ENCODE measurements at regions not wholly inside any gene's neighbourhood (a gene's known extent, or its start where the extent isn't known, plus 50 kb on each side); places are given as distances from the start of the nearest gene placed in this dataset.
A peak's percentile ranks its signal among the peaks of the same experiment; 100 is the strongest.

GRCh38 chr15:31570591-31570990 is 244.0 kb downstream of the KLF13 start:
- Histone ChIP-seq H4K20me1 (ENCODE audit: insufficient read depth, low read length) (no peaks in the 10 kb centered on the region), H3K27me3 (ENCODE audit: low read depth, low read length) (no peaks in the 10 kb centered on the region), H3K9me3 (ENCODE audit: insufficient read depth, low read length) (no peaks in the 10 kb centered on the region), H3K4me3 (ENCODE audit: low read length) (no peak overlapping the region), H3K27ac (ENCODE audit: low read length) (no peak overlapping the region), H3K4me1 (ENCODE audit: low read length) (no peaks in the 10 kb centered on the region), H3K9ac (ENCODE audit: low read length) (no peak overlapping the region), H3K79me2 (ENCODE audit: low read length) (no peaks in the 10 kb centered on the region), H3K36me3 (replicated peaks; ENCODE audit: low read depth, low read length) (no peaks in the 10 kb centered on the region), H3K4me2 (ENCODE audit: low read length) (no peak overlapping the region), H2AFZ (ENCODE audit: low read depth, low read length) (no peak overlapping the region)
- TF ChIP-seq CTCF (IDR thresholded peaks at IDR 0.05; ENCODE audit: low read depth, low read length): no peak
- TF ChIP-seq EZH2phosphoT487 (IDR thresholded peaks at IDR 0.05; ENCODE audit: low read depth): no peak

- no peaks in the 10 kb centered on the region for H3K4me1 ChIP-seq (ENCODE audit: low read length)
- H3K9me3 ChIP-seq (ENCODE audit: insufficient read depth, low read length): no peaks in the 10 kb centered on the region
- no peak overlapping the region for H3K4me2 ChIP-seq (ENCODE audit: low read length)
- no peaks in the 10 kb centered on the region for H3K27me3 ChIP-seq (ENCODE audit: low read depth, low read length)
- H3K27ac ChIP-seq (ENCODE audit: low read length): no peak overlapping the region
- no peak overlapping the region for H3K9ac ChIP-seq (ENCODE audit: low read length)
- no peak overlapping the region for H2AFZ ChIP-seq (ENCODE audit: low read depth, low read length)
- TF ChIP-seq CTCF (IDR thresholded peaks at IDR 0.05; ENCODE audit: low read depth, low read length) (peak; percentile 31; the same call in 1 of the 2 replicates), EZH2phosphoT487 (IDR thresholded peaks at IDR 0.05; ENCODE audit: low read depth) (no peak)
- no peak overlapping the region for H3K4me3 ChIP-seq (ENCODE audit: low read length)
- H3K79me2 ChIP-seq (ENCODE audit: low read length): no peaks in the 10 kb centered on the region
- H3K36me3 ChIP-seq (replicated peaks; ENCODE audit: low read depth, low read length): no peaks in the 10 kb centered on the region
- no peaks in the 10 kb centered on the region for H4K20me1 ChIP-seq (ENCODE audit: insufficient read depth, low read length)
These were observed 245.0 kb downstream of the KLF13 start for GRCh38 chr15:31571676-31572075.

GRCh38 chr15:31573759-31574158 is 247.1 kb downstream of the KLF13 start:
- Histone ChIP-seq H3K27ac (ENCODE audit: low read length) (no peak overlapping the region), H3K27me3 (ENCODE audit: low read depth, low read length) (no peaks in the 10 kb centered on the region), H3K4me2 (ENCODE audit: low read length) (no peak overlapping the region), H3K9ac (ENCODE audit: low read length) (no peak overlapping the region), H2AFZ (ENCODE audit: low read depth, low read length) (no peak overlapping the region), H3K4me1 (ENCODE audit: low read length) (no peaks in the 10 kb centered on the region), H3K9me3 (ENCODE audit: insufficient read depth, low read length) (no peaks in the 10 kb centered on the region), H3K4me3 (ENCODE audit: low read length) (no peak overlapping the region), H3K36me3 (replicated peaks; ENCODE audit: low read depth, low read length) (no peaks in the 10 kb centered on the region), H3K79me2 (ENCODE audit: low read length) (no peaks in the 10 kb centered on the region), H4K20me1 (ENCODE audit: insufficient read depth, low read length) (no peaks in the 10 kb centered on the region)
- TF ChIP-seq CTCF (IDR thresholded peaks at IDR 0.05; ENCODE audit: low read depth, low read length) (no peak), EZH2phosphoT487 (IDR thresholded peaks at IDR 0.05; ENCODE audit: low read depth) (no peak)

- Histone ChIP-seq H3K4me2 (ENCODE audit: low read length) (no peak overlapping the region), H3K9ac (ENCODE audit: low read length) (no peak overlapping the region), H3K27me3 (ENCODE audit: low read depth, low read length) (no peaks in the 10 kb centered on the region), H3K27ac (ENCODE audit: low read length) (no peak overlapping the region), H2AFZ (ENCODE audit: low read depth, low read length) (no peak overlapping the region), H3K36me3 (replicated peaks; ENCODE audit: low read depth, low read length) (no peaks in the 10 kb centered on the region), H3K79me2 (ENCODE audit: low read length) (no peaks in the 10 kb centered on the region), H4K20me1 (ENCODE audit: insufficient read depth, low read length) (no peaks in the 10 kb centered on the region), H3K9me3 (ENCODE audit: insufficient read depth, low read length) (no peaks in the 10 kb centered on the region), H3K4me1 (ENCODE audit: low read length) (no peaks in the 10 kb centered on the region), H3K4me3 (ENCODE audit: low read length) (no peak overlapping the region)
- TF ChIP-seq EZH2phosphoT487 (IDR thresholded peaks at IDR 0.05; ENCODE audit: low read depth): no peak
- no peak for TF ChIP-seq CTCF (IDR thresholded peaks at IDR 0.05; ENCODE audit: low read depth, low read length)
These were observed 248.1 kb downstream of the KLF13 start for GRCh38 chr15:31574766-31575165.
